Central memory CD8-positive, alpha-beta T cell (primary cell): ENCODE measurements at regions not wholly inside any gene's neighbourhood (a gene's known extent, or its start where the extent isn't known, plus 50 kb on each side); places are given as distances from the start of the nearest gene placed in this dataset.

ENCODE experiments used
- ATAC-seq: fragments of 150-1000 bp; cut with Tn5 transposase; replicated peaks from 2 replicates; pipeline ENCODE4 v1.10.0; 2022; ENCODE audit warnings: mild to moderate bottlenecking, moderate FRiP score, moderate number of reproducible peaks; ENCODE audit not compliant: poor library complexity, severe bottlenecking; ENCODE audit errors: extremely low read depth
- DNase-seq, 2 donors: peaks; one replicate each; pipeline ENCODE4 v3.0.0; 2021; ENCODE audit warnings: low spot score in 2 of 2
- H3K27ac Mint-ChIP-seq: one replicate; pipeline ENCODE4 v1.8.0; 2022; ENCODE audit warnings: low read depth, mild to moderate bottlenecking, moderate library complexity, mixed read lengths
- H3K27me3 Mint-ChIP-seq: one replicate; pipeline ENCODE4 v1.8.0; 2022; ENCODE audit warnings: mixed read lengths
- H3K36me3 Mint-ChIP-seq: one replicate; pipeline ENCODE4 v1.8.0; 2022; ENCODE audit warnings: mild to moderate bottlenecking, moderate library complexity, mixed read lengths; ENCODE audit not compliant: insufficient read depth
- H3K4me1 Mint-ChIP-seq: one replicate; pipeline ENCODE4 v1.8.0; 2022; ENCODE audit warnings: mixed read lengths
- H3K4me3 Mint-ChIP-seq: one replicate; pipeline ENCODE4 v1.8.0; 2022; ENCODE audit warnings: mild to moderate bottlenecking, moderate library complexity, mixed read lengths
- H3K9me3 Mint-ChIP-seq: one replicate; pipeline ENCODE4 v1.8.0; 2022; ENCODE audit warnings: mixed read lengths

DNA sequence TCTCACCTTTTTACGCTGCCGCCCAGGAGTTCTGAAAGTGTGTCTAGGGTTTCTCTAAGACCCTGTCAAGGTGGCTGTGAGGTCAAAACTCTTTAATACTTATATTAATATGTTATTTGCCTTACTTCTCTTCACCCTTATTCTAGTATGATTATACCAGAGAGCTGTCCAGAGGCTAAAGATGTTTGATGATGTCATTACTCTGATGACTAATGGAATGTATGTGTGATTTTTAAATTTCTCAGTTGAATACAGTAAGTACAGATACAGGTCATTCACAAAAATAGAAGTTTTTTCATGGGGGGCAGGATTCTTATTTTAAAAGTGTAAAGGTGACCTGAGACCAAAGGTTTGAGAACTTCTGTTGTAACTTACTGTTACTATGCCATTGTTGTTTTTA lies 150.6 kb upstream of the FOXP2 start:
- H3K9me3 Mint-ChIP-seq, result peaks cover 5% of the 10 kb centered on the region
- DNase-seq (no peak), ATAC-seq (no peak)
- H3K4me1 Mint-ChIP-seq, result no peaks in the 10 kb centered on the region
- no peak overlapping the region for H3K27ac Mint-ChIP-seq
- H3K36me3 Mint-ChIP-seq, result no peaks in the 10 kb centered on the region
- H3K27me3 Mint-ChIP-seq, result no peaks in the 10 kb centered on the region
- no peak overlapping the region for H3K4me3 Mint-ChIP-seq

DNA sequence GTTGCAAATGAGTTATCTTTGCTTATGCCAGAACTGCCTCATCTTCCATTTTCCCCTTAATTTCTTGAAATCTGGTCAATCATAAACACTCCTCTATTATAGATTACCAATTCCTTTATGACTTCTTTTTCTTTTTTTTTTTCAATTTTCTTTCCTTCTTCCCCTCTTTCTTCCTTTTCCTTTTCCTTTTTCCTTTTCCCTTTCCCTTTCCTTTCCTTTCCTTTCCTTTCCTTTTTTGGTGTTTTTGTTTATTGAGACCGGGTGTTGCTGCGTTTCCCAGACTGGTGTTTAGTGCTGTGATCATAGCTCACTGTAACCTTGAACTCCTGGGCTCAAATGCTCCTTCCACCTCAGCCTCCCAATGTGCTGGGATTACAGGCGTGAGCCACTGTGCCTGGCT lies 151.4 kb upstream of the FOXP2 start:
- ATAC-seq, result no peak
- no peak overlapping the region for H3K4me3 Mint-ChIP-seq

DNA sequence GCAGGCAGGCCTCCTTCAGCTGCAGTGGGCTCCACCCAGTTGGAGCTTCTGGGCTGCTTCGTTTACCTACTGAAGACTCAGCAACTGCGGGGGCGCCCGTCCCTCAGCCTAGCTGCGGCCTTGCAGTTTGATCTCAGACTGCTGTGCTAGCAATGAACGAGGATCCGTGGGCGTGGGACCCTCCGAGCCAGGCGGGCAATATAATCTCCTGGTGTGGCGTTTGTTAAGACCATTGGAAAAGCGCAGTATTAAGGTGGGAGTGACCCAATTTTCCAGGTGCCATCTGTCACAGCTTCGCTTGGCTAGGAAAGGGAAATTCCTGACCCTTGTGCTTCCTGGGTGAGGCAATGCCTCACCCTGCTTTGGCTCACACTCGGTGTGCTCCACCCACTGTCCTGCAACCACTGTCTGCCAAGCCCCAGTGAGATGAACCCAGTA lies 159.2 kb upstream of the FOXP2 start:
- ATAC-seq (no peak), DNase-seq (no peak)
- Mint-ChIP-seq H3K36me3 (no peaks in the 10 kb centered on the region), H3K27ac (no peak overlapping the region), H3K4me1 (no peaks in the 10 kb centered on the region), H3K9me3 (peaks cover 9% of the 10 kb centered on the region), H3K4me3 (no peak overlapping the region), H3K27me3 (no peaks in the 10 kb centered on the region)

More for the DNA sequence above, 151.4 kb upstream of the FOXP2 start:
- Mint-ChIP-seq H3K27me3 (no peaks in the 10 kb centered on the region), H3K36me3 (no peaks in the 10 kb centered on the region), H3K9me3 (peaks cover 5% of the 10 kb centered on the region), H3K27ac (no peak overlapping the region), H3K4me1 (no peaks in the 10 kb centered on the region)
- DNase-seq, result no peak

- no peaks in the 10 kb centered on the region for H3K27me3 Mint-ChIP-seq
- H3K36me3 Mint-ChIP-seq, result no peaks in the 10 kb centered on the region
- DNase-seq (no peak), ATAC-seq (no peak)
- no peaks in the 10 kb centered on the region for H3K4me1 Mint-ChIP-seq
- H3K27ac Mint-ChIP-seq, result no peak overlapping the region
- H3K9me3 Mint-ChIP-seq, result no peaks in the 10 kb centered on the region
- H3K4me3 Mint-ChIP-seq, result no peak overlapping the region
Measured at GRCh38 chr7:114243646-114244045, 171.0 kb upstream of the FOXP2 start.

- Mint-ChIP-seq H3K27me3 (no peaks in the 10 kb centered on the region), H3K4me3 (no peak overlapping the region), H3K9me3 (no peaks in the 10 kb centered on the region), H3K36me3 (no peaks in the 10 kb centered on the region), H3K4me1 (no peaks in the 10 kb centered on the region), H3K27ac (no peak overlapping the region)
- ATAC-seq, result no peak
- no peak for DNase-seq
Measured at GRCh38 chr7:114242992-114243507, 171.6 kb upstream of the FOXP2 start.

GRCh38 chr7:114229246-114229645 lies 185.4 kb upstream of the FOXP2 start:
- H3K9me3 Mint-ChIP-seq, result no peaks in the 10 kb centered on the region
- H3K27me3 Mint-ChIP-seq, result no peaks in the 10 kb centered on the region
- no peak overlapping the region for H3K4me3 Mint-ChIP-seq
- no peaks in the 10 kb centered on the region for H3K4me1 Mint-ChIP-seq
- no peaks in the 10 kb centered on the region for H3K36me3 Mint-ChIP-seq
- H3K27ac Mint-ChIP-seq, result no peak overlapping the region
- no peak for ATAC-seq
- DNase-seq, result no peak

GRCh38 chr7:114225784-114226183 lies 188.8 kb upstream of the FOXP2 start:
- no peaks in the 10 kb centered on the region for H3K27me3 Mint-ChIP-seq
- H3K9me3 Mint-ChIP-seq, result no peaks in the 10 kb centered on the region
- ATAC-seq (no peak), DNase-seq (no peak)
- H3K27ac Mint-ChIP-seq, result no peak overlapping the region
- H3K36me3 Mint-ChIP-seq, result no peaks in the 10 kb centered on the region
- H3K4me1 Mint-ChIP-seq, result no peaks in the 10 kb centered on the region
- H3K4me3 Mint-ChIP-seq, result no peak overlapping the region

- no peak for ATAC-seq
- Mint-ChIP-seq H3K9me3 (no peaks in the 10 kb centered on the region), H3K4me1 (no peaks in the 10 kb centered on the region), H3K27ac (no peak overlapping the region), H3K4me3 (no peak overlapping the region), H3K36me3 (no peaks in the 10 kb centered on the region), H3K27me3 (no peaks in the 10 kb centered on the region)
- no peak for DNase-seq
Measured at GRCh38 chr7:114218283-114218682, 196.3 kb upstream of the FOXP2 start.

DNA sequence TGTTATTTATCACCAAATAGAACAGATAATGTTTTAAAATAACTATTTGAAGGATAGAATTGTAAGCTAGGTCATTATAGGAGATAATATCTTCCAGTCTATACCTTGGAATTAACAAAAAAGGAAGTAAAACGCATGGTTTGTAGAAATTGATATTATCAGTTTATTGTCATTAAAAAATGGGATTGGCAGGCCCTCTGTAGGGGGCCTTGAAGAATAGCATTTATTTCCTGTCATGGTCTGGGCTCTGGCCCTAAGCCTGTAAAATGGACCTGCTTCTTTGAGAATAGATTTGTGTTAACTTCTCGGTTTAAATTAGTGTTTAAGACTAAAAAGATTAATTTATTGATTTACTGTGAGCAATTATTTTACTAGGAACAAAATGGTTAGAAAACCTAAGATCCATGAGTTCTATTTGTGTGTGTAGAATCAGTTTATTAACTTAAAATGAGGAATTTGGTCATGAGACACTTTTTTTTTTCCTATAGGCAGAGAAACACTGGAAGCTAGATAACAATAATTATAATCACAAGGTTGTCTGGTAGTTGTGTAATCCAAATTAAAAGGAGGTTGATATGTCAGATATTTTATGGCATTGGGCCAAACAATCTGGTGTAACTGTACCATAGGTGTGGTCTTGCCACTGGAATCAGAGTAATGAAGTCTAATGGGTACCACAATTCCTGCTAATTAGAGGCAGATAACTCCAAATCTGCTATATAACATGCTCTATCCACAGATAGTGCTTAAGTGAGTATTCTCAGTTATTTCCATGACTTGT lies 197.4 kb upstream of the FOXP2 start:
- Mint-ChIP-seq H3K4me3 (no peak overlapping the region), H3K9me3 (no peaks in the 10 kb centered on the region), H3K27me3 (no peaks in the 10 kb centered on the region), H3K4me1 (no peaks in the 10 kb centered on the region), H3K27ac (no peak overlapping the region), H3K36me3 (no peaks in the 10 kb centered on the region)
- DNase-seq, result no peak
- ATAC-seq, result no peak

- DNase-seq (no peak), ATAC-seq (no peak)
- H3K4me3 Mint-ChIP-seq, result no peak overlapping the region
Measured at GRCh38 chr7:114214466-114214865, 200.1 kb upstream of the FOXP2 start.

GRCh38 chr7:114212721-114213429 lies 201.7 kb upstream of the FOXP2 start:
- Mint-ChIP-seq H3K4me3 (no peak overlapping the region), H3K4me1 (no peaks in the 10 kb centered on the region), H3K27me3 (no peaks in the 10 kb centered on the region), H3K9me3 (peaks cover 5% of the 10 kb centered on the region), H3K27ac (no peak overlapping the region), H3K36me3 (no peaks in the 10 kb centered on the region)
- DNase-seq (no peak), ATAC-seq (no peak)

More at GRCh38 chr7:114214466-114214865, 200.1 kb upstream of the FOXP2 start:
- no peak overlapping the region for H3K27ac Mint-ChIP-seq
- no peaks in the 10 kb centered on the region for H3K4me1 Mint-ChIP-seq
- H3K27me3 Mint-ChIP-seq, result no peaks in the 10 kb centered on the region
- H3K36me3 Mint-ChIP-seq, result no peaks in the 10 kb centered on the region
- H3K9me3 Mint-ChIP-seq, result peaks cover 3% of the 10 kb centered on the region

- no peak for DNase-seq
- no peaks in the 10 kb centered on the region for H3K36me3 Mint-ChIP-seq
- no peaks in the 10 kb centered on the region for H3K27me3 Mint-ChIP-seq
- H3K27ac Mint-ChIP-seq, result no peak overlapping the region
- H3K9me3 Mint-ChIP-seq, result peaks cover 5% of the 10 kb centered on the region
- H3K4me3 Mint-ChIP-seq, result no peak overlapping the region
- H3K4me1 Mint-ChIP-seq, result no peaks in the 10 kb centered on the region
- ATAC-seq, result no peak
Measured at GRCh38 chr7:114209968-114210367, 204.6 kb upstream of the FOXP2 start.

- no peak for DNase-seq
- ATAC-seq, result no peak
Measured at GRCh38 chr7:114206688-114207087, 207.9 kb upstream of the FOXP2 start.

More at GRCh38 chr7:114206688-114207087, 207.9 kb upstream of the FOXP2 start:
- peaks cover 11% of the 10 kb centered on the region for H3K9me3 Mint-ChIP-seq
- no peak overlapping the region for H3K27ac Mint-ChIP-seq
- H3K27me3 Mint-ChIP-seq, result no peaks in the 10 kb centered on the region
- H3K4me3 Mint-ChIP-seq, result no peak overlapping the region
- H3K36me3 Mint-ChIP-seq, result no peaks in the 10 kb centered on the region
- H3K4me1 Mint-ChIP-seq, result no peaks in the 10 kb centered on the region
